Choroid plexus epithelial cell (primary cell): ENCODE measurements at regions not wholly inside any gene's neighbourhood (a gene's known extent, or its start where the extent isn't known, plus 50 kb on each side); places are given as distances from the start of the nearest gene placed in this dataset.
A peak's percentile ranks its signal among the peaks of the same experiment; 100 is the strongest.

ENCODE experiments used
- DNase-seq: peaks from one replicate; pipeline ENCODE4 v3.0.0-alpha.2; 2010; ENCODE audit warnings: low read depth
- H3K4me3 ChIP-seq: 2 replicates; pipeline ENCODE4 v1.5.1; 2011; ENCODE audit warnings: low read depth, mild to moderate bottlenecking, control low read depth, low read length, moderate library complexity
- TF ChIP-seq, protein P1 (sequence below): conservative IDR thresholded peaks from 2 replicates; pipeline ENCODE4 v1.5.1; 2011; ENCODE audit warnings: low read depth, mild to moderate bottlenecking, control low read depth, inconsistent platforms, low read length, moderate library complexity

DNA sequence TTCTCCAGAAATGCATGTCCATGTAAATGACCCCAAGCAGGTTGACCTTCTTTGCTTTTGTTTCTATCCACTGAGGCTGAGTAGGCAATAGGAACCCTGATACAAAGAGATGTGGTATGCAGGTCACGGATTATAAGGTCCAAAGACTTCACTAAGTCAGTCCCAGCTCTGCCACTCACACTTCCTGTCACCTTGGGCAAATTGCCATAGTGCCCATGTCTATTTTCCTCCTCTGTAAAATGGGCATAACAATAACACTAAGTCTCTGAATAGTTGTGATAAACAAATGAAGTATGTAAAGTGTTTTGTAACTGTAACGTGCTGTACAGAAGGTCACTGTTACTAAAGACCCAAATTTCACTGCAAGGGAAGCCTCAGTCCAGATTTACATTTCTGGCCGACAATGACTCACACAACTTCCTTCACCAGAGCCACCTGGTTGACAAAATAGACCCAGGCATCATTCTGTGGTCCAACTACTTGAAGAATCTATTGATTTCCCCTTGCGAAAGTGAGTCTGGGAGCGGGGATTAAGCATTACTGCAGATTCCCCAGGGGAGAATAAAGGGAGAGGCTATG lies 175.4 kb upstream of the LPP start:
- peak; percentile 74 for DNase-seq
- H3K4me3 ChIP-seq = no peak overlapping the region
- TF ChIP-seq, protein P1, sequence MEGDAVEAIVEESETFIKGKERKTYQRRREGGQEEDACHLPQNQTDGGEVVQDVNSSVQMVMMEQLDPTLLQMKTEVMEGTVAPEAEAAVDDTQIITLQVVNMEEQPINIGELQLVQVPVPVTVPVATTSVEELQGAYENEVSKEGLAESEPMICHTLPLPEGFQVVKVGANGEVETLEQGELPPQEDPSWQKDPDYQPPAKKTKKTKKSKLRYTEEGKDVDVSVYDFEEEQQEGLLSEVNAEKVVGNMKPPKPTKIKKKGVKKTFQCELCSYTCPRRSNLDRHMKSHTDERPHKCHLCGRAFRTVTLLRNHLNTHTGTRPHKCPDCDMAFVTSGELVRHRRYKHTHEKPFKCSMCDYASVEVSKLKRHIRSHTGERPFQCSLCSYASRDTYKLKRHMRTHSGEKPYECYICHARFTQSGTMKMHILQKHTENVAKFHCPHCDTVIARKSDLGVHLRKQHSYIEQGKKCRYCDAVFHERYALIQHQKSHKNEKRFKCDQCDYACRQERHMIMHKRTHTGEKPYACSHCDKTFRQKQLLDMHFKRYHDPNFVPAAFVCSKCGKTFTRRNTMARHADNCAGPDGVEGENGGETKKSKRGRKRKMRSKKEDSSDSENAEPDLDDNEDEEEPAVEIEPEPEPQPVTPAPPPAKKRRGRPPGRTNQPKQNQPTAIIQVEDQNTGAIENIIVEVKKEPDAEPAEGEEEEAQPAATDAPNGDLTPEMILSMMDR = no peak

DNA sequence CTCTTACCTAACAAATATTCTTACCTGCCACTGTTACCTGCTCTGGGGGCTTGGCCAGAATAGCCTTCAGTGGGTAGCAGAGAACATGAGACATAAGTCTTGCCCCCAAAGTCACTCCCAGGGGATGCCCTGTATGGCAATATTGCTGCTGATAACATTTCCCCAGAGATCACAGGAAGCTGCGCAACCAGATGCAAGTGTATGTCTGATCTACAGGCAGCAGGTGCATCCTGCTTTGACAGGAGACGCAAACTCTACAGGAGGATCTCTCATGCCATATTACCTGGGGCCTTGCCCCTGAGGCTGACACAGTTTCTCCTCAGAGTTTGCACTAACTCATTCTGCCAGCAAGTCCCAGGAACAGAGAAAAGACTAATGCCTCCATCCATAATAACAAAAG lies 174.4 kb upstream of the LPP start:
- no peak for DNase-seq
- no peak overlapping the region for H3K4me3 ChIP-seq
- TF ChIP-seq, protein P1 = no peak

DNA sequence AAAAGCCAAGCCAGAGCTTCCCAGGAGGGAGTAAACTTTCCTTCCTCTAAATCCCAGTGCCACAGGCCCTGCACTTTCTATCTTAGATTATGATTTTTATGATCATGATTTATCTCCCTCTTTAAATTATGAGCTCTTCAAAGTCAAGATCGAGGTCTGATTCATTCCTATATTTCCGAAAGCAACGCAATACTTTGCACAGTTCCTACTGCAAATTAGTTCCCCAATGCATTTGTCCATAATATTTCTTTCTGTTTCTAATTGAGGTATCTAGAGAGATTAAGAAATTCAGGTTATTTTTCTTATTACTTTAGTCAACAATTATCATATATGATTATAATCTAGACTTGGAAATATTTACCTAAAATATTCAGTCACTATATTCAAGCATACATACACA lies 173.1 kb upstream of the LPP start:
- TF ChIP-seq, protein P1 = no peak
- H3K4me3 ChIP-seq = no peak overlapping the region
- DNase-seq = no peak

DNA sequence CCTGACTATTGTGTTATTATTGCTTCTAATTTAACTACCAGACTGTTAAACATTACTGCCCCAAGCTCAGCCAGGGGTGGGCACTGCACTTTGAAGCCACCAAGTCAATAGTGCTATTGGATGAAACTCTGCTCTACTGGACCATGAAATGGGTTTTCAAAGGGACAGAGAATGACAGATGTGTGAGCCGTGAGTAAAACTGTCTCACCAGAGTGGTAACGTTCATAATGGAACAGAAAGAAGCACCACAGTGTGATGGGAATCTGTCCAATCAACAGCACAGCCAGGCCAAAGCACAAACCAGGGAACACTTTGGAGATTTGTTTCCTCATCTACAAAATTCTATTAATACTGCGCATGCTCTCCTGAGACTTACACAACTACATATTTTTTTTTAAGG lies 171.8 kb upstream of the LPP start:
- TF ChIP-seq, protein P1 = no peak
- no peak overlapping the region for H3K4me3 ChIP-seq
- DNase-seq = no peak

DNA sequence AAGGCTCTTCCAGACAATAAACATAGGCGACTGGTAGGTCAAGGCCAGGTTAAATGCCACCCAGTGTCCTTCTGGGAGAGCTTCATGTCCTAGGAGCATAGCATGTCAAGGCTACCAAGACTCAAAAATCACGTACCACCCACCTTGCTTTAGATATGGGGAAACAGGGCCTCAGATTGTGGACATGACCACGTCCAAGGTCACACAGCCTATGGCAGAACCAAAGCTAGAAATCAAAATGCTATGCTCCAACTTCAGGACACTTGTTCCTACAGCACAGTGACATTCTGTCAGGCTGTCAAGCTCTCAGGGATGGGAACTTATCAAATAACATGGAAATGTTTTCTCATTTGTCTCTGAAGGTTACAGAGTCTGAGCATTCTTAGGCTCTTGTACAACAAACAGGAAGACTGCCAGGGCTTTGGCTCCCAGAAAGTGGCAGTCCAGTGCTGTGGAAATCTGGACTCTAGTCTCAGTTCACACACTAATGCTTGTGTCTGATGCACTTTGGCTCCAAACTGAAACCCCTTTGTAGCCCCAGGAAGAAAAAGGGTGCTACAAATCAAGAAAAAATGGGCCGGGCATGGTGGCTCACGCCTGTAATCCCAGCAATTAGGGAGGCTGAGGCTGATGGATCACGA lies 170.4 kb upstream of the LPP start:
- TF ChIP-seq, protein P1 = no peak
- H3K4me3 ChIP-seq = no peak overlapping the region
- no peak for DNase-seq

DNA sequence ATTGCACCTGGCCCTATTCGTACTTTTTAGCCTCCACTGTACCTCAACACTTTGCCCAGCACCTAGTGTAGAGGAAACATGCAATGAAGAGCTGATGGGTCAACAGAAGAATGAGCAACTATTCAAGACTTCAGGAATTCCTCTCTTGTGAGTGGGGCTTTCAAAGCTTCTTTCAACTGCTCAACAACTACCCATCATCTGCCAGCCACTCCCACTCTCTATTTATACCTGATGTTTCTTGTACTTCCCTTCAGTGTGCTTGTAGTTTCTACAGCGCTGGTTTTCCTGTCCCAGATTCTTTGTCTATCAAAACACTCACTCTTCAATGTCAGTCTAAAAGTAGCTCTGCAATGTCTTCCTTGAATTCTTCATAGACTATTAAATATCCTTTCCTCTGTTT lies 168.3 kb upstream of the LPP start:
- H3K4me3 ChIP-seq = no peak overlapping the region
- TF ChIP-seq, protein P1 = no peak
- no peak for DNase-seq

DNA sequence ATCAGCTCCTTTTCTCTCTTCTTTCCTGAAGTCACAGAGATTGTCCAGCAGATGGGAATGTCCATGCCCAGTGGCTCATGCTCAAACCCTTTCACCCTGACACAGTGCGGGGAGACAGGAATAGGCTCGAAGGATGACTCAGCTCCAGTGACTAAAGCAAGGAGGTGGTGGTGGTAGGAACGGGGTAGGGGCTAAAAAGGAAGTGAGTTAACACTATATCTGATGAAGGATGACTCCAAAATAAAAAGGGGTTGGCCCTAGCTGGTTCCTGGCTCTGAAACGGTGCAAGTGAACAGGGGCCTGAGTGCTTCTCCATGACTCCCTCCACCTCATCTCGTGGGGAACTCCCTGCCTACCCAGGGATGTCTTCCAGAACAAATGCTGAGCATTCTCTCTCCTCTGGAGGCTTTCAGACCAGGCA lies 167.4 kb upstream of the LPP start:
- TF ChIP-seq, protein P1 = no peak
- no peak overlapping the region for H3K4me3 ChIP-seq
- DNase-seq = peak; percentile 79
